HL-60 (cell line): ENCODE measurements at regions not wholly inside any gene's neighbourhood (a gene's known extent, or its start where the extent isn't known, plus 50 kb on each side); places are given as distances from the start of the nearest gene placed in this dataset.

Experiments
- CTCF ChIP-seq: IDR thresholded peaks from one replicate; pipeline ENCODE4 v1.5.1; 2011; ENCODE audit warnings: low read length, control low read depth, inconsistent platforms; ENCODE audit not compliant: insufficient read depth
- GABPA ChIP-seq: IDR thresholded peaks from 2 replicates; pipeline ENCODE4 v1.6.1; 2012; ENCODE audit warnings: low read depth
- POLR2AphosphoS5 ChIP-seq: IDR thresholded peaks from 2 replicates; pipeline ENCODE4 v1.6.1; 2012; ENCODE audit warnings: low read depth
- SPI1 ChIP-seq: IDR thresholded peaks from 2 replicates; pipeline ENCODE4 v1.6.1; 2012; ENCODE audit warnings: low read depth, mild to moderate bottlenecking, borderline replicate concordance
- TF ChIP-seq, protein P1 (sequence below): IDR thresholded peaks from 2 replicates; pipeline ENCODE4 v1.6.1; 2012; ENCODE audit warnings: low read depth; ENCODE audit not compliant: insufficient replicate concordance

- TF ChIP-seq CTCF (no peak), POLR2AphosphoS5 (no peak), SPI1 (no peak), GABPA (no peak)
- TF ChIP-seq, protein P1, sequence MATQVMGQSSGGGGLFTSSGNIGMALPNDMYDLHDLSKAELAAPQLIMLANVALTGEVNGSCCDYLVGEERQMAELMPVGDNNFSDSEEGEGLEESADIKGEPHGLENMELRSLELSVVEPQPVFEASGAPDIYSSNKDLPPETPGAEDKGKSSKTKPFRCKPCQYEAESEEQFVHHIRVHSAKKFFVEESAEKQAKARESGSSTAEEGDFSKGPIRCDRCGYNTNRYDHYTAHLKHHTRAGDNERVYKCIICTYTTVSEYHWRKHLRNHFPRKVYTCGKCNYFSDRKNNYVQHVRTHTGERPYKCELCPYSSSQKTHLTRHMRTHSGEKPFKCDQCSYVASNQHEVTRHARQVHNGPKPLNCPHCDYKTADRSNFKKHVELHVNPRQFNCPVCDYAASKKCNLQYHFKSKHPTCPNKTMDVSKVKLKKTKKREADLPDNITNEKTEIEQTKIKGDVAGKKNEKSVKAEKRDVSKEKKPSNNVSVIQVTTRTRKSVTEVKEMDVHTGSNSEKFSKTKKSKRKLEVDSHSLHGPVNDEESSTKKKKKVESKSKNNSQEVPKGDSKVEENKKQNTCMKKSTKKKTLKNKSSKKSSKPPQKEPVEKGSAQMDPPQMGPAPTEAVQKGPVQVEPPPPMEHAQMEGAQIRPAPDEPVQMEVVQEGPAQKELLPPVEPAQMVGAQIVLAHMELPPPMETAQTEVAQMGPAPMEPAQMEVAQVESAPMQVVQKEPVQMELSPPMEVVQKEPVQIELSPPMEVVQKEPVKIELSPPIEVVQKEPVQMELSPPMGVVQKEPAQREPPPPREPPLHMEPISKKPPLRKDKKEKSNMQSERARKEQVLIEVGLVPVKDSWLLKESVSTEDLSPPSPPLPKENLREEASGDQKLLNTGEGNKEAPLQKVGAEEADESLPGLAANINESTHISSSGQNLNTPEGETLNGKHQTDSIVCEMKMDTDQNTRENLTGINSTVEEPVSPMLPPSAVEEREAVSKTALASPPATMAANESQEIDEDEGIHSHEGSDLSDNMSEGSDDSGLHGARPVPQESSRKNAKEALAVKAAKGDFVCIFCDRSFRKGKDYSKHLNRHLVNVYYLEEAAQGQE: no peak
Observed at GRCh38 chr2:5562426-5562825, 129.8 kb upstream of the SOX11 start.
